Vagina (tissue), 2 donors: ENCODE measurements at regions not wholly inside any gene's neighbourhood (a gene's known extent, or its start where the extent isn't known, plus 50 kb on each side); places are given as distances from the start of the nearest gene placed in this dataset.

Experiments used
- CTCF ChIP-seq, 3 experiments: fragments of 450-650 bp in 2 of 3; fragments of 200-600 bp in 1 of 3; sonication (generic) in 1 of 3; IDR thresholded peaks; one replicate each; pipeline ENCODE4 v1.5.1; 2017 to 2019; ENCODE audit warnings: antibody characterized with exemption in 3 of 3, mild to moderate bottlenecking in 2 of 3, moderate library complexity in 2 of 3
- POLR2A ChIP-seq, 2 donors: fragments of 450-650 bp; IDR thresholded peaks; one replicate each; pipeline ENCODE4 v1.6.1; 2017; ENCODE audit warnings: antibody characterized with exemption in 2 of 2, mild to moderate bottlenecking in 2 of 2, moderate library complexity in 2 of 2
- POLR2AphosphoS5 ChIP-seq, 2 donors: sonication (generic); formaldehyde crosslinking; IDR thresholded peaks; one replicate each; pipeline ENCODE4 v1.9.0; 2017; ENCODE audit warnings: antibody characterized with exemption in 2 of 2, mild to moderate bottlenecking in 2 of 2, low read depth in 1 of 2; ENCODE audit not compliant: insufficient read depth in 1 of 2

GRCh38 chr3:94990952-94991705 is 928.3 kb downstream of the NSUN3 start:
- no peak for TF ChIP-seq POLR2A (IDR thresholded peaks at IDR 0.05)
- no peak for TF ChIP-seq POLR2AphosphoS5 (IDR thresholded peaks at IDR 0.05; ENCODE audit: insufficient read depth in 1 of 2, low read depth in 1 of 2)
- no peak for TF ChIP-seq CTCF (IDR thresholded peaks at IDR 0.05)
